ENCODE measurements at regions not wholly inside any gene's neighbourhood (a gene's known extent, or its start where the extent isn't known, plus 50 kb on each side); places are given as distances from the start of the nearest gene placed in this dataset.

GRCh38 chrX:37956223-37956622 lies 50.1 kb upstream of the SYTL5 start:
- TF ChIP-seq NBN (IDR thresholded peaks at IDR 0.05), result no peak
- TF ChIP-seq CTCF (IDR thresholded peaks at IDR 0.05 in 2 of 3, conservative IDR thresholded peaks at IDR 0.05 in 1 of 3; ENCODE audit: control insufficient read depth in 2 of 3, extremely low read depth in 1 of 3, insufficient read depth in 1 of 3, low read depth in 3 of 3, low read length in 3 of 3), result no peak
- TF ChIP-seq SMC3 (IDR thresholded peaks at IDR 0.05; ENCODE audit: borderline replicate concordance, low read length), result no peak
- TF ChIP-seq POLR2AphosphoS5 (IDR thresholded peaks at IDR 0.05; ENCODE audit: low read length), result no peak
- TF ChIP-seq, protein P1, sequence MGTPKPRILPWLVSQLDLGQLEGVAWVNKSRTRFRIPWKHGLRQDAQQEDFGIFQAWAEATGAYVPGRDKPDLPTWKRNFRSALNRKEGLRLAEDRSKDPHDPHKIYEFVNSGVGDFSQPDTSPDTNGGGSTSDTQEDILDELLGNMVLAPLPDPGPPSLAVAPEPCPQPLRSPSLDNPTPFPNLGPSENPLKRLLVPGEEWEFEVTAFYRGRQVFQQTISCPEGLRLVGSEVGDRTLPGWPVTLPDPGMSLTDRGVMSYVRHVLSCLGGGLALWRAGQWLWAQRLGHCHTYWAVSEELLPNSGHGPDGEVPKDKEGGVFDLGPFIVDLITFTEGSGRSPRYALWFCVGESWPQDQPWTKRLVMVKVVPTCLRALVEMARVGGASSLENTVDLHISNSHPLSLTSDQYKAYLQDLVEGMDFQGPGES (IDR thresholded peaks at IDR 0.05), result no peak
- TF ChIP-seq RBBP5 (conservative IDR thresholded peaks at IDR 0.05), result no peak
- TF ChIP-seq MEF2A (IDR thresholded peaks at IDR 0.05; ENCODE audit: insufficient read depth, low read depth, low read length), result no peak
- TF ChIP-seq JUNB (IDR thresholded peaks at IDR 0.05), result no peak
- TF ChIP-seq MXI1 (IDR thresholded peaks at IDR 0.05; ENCODE audit: low read depth, low read length), result no peak
- no peak for TF ChIP-seq NFYA (IDR thresholded peaks at IDR 0.05; ENCODE audit: borderline replicate concordance, low read depth, low read length)
- TF ChIP-seq CEBPB (IDR thresholded peaks at IDR 0.05; ENCODE audit: borderline replicate concordance in 1 of 2, low read depth in 2 of 2, low read length in 2 of 2), result no peak
- TF ChIP-seq TCF12 (IDR thresholded peaks at IDR 0.05; ENCODE audit: low read depth, low read length), result no peak
- no peak for TF ChIP-seq TAF1 (IDR thresholded peaks at IDR 0.05; ENCODE audit: borderline replicate concordance, low read depth, low read length)
- TF ChIP-seq CEBPZ (IDR thresholded peaks at IDR 0.05; ENCODE audit: low read depth, low read length), result no peak

Measured in GM12878 (cell line).